ENCODE measurements at regions not wholly inside any gene's neighbourhood (a gene's known extent, or its start where the extent isn't known, plus 50 kb on each side); places are given as distances from the start of the nearest gene placed in this dataset.

DNA sequence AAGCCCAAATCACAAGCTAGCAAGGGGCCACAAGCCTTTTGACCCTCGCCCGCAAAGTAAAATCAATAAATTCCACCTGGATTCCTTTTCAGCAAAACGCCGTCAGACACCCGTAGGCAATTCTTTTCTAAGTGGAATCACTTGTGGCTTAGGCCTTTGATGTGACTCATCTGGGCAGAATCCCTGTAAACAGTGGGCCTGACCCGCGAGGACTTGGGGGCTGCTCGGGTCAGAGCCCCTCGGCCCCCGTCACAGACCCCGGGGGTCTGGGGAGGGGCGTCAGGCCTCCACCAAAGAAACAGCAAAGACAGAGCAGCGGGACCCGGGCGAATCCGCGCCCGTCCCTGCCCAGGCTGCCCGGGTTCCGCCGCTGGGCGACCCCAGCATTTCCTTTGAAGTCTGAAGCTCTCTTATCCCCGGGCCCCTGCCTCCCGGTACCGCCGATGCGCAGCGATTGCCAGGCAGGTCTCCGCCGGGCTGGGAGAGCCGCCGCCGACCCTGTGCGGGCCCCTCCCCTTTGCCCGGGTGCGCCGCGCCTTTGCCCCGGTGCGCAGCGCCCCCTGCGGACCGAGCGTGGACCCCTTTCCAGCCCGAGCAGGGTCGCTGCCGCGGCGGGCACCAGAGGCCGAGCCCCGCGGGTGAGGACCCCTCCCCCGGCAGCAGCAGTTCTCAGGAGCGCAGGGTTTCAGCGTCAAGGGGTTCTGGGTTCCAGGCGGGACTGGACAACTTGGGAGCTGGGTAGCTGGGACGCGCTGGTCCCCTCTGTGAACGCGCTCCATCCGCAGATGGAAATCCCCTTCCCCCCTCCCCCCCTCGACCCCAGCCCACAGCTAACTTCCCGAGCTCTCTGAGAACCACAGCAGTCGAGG lies 178.3 kb downstream of the UACA start:
- ATAC-seq (ENCODE audit: low FRiP score) (no peak), DNase-seq (ENCODE audit: low spot score) (no peak)
- no peak for TF ChIP-seq CTCF (IDR thresholded peaks at IDR 0.05)

DNA sequence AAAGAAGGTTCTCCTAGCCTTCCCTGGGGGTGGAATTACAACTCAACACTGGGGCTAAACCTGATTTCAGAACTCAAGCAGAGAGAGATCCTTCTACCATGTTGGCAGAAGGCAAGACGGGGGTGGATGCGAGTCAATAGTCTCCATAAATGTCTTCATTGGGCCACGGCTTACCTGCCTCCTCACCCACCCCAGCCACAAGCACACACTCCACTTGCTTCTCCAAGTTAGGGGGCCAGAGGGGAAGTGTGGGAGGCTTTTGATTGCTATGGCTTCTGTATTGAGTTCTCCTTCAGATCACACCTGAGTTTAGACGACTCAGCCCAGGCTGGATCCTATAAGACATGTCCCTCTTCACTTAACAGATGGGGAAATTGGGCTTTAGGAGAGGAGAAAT lies 178.9 kb downstream of the UACA start:
- TF ChIP-seq CTCF (IDR thresholded peaks at IDR 0.05): no peak
- DNase-seq (ENCODE audit: low spot score): no peak
- no peak for ATAC-seq (ENCODE audit: low FRiP score)

DNA sequence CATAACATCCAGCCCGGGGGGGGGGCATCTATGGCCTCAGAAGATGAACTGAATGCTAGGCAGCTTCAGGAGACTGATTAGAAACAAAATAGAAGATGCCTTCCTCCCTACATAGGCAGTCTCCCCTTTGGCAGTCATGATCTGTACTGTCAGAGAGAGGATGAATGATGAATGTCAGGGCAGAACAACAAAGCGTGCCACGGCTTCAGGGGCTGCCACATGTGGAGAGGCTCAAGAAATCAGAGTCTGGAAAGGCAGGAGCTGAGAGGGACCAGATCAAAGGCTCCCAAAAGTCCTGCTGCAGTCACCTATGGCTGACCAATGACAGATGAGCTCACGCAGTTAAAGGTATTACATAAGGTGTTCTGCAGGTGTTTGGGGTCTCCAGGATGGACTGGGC lies 180.4 kb downstream of the UACA start:
- DNase-seq (ENCODE audit: low spot score) (no peak), ATAC-seq (ENCODE audit: low FRiP score) (no peak)
- TF ChIP-seq CTCF (IDR thresholded peaks at IDR 0.05): no peak

DNA sequence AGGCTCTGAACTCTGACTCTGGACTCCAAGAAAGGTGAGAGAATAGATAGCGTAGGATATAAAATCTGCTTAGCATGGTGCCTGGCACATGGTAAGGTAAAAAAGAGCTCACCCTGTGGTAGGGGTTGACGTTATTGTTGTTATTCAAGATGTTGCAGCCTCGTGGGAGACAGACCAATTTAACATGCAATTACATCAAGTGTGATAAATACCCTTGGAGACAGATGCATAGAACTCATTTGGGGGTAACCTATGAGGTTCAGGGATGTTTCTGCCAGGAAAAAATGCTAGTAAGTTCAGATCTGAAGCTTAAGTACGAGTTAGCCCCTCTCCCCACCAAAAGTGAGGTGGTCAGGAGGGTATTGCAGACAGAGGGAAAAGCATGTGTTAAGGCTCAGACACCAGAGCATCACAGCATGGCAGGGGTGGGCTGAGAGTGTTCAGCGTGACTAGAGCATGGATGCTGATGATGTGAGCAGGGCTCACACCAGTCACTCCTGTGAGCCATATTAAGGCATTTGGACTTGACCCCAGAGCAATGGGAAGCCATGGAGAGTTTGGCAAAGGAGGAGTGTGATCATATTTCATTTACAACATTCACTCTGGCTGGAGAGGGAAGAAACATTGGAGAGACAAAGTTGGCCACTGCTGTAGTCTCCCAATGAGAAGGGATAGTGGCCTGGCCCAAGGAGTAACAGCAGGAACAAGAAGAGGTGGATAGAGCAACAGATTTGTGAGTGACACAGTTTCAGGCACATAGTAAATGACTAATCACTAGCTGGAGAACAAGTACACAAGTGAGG lies 181.0 kb downstream of the UACA start:
- no peak for DNase-seq (ENCODE audit: low spot score)
- TF ChIP-seq CTCF (IDR thresholded peaks at IDR 0.05): no peak
- no peak for ATAC-seq (ENCODE audit: low FRiP score)

GRCh38 chr15:70580958-70581357 lies 182.4 kb downstream of the UACA start:
- no peak for ATAC-seq (ENCODE audit: low FRiP score)
- no peak for DNase-seq (ENCODE audit: low spot score)

DNA sequence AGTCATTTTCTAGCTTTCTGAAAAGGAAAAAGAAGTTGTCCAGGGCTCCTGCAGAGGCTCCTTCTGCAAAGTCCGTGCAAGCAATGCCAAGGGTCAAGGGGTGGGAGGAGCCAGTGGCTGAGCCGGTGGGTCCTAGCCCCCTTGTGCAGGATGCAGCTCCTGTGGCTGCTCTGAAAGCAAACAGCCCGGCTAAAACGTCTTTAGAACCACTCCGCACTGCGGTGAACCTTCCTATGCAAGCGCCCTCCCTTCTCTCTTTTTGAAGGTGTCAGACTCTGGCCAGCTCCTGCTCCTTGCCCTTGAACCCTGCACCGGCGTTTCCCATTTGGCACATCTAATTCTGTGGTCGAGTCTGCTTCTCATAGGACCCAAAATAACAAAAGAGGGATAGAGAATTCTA lies 183.1 kb downstream of the UACA start:
- no peak for DNase-seq (ENCODE audit: low spot score)
- ATAC-seq (ENCODE audit: low FRiP score): no peak
- TF ChIP-seq CTCF (IDR thresholded peaks at IDR 0.05): no peak

More at GRCh38 chr15:70580958-70581357, 182.4 kb downstream of the UACA start:
- TF ChIP-seq CTCF (IDR thresholded peaks at IDR 0.05): no peak
